ENCODE measurements at regions not wholly inside any gene's neighbourhood (a gene's known extent, or its start where the extent isn't known, plus 50 kb on each side); places are given as distances from the start of the nearest gene placed in this dataset.

DNA sequence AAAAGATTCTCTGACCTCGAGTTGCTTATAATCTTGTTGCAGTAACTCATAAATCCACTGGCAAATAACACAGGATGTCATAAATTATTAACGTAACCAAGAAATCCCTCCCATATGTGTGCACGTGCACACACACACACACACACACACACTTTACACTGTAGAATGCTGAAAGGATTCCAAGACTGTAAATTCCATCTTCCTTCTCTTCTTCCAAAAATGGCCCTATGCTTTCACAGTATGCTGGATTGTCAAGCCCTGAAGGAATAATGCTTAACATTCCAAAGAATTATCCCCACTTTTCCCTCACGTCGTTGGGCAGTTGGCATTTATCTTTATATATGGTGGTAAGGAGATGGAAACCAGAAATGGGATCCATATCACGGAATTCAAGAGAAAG is 117.5 kb upstream of the CRIM1 start (continued):
- TF ChIP-seq CHD7 (IDR thresholded peaks at IDR 0.05; ENCODE audit: insufficient replicate concordance, low read length), result no peak
- no peak for TF ChIP-seq USF2 (IDR thresholded peaks at IDR 0.05; ENCODE audit: low read length)
- TF ChIP-seq SP4 (IDR thresholded peaks at IDR 0.05; ENCODE audit: low read length), result no peak
- no peak for TF ChIP-seq CTBP2 (IDR thresholded peaks at IDR 0.05; ENCODE audit: borderline replicate concordance, insufficient read depth, insufficient read length, low read length)
- no peak for TF ChIP-seq POLR2A (IDR thresholded peaks at IDR 0.05; ENCODE audit: control extremely low read depth in 1 of 2, low read depth in 2 of 2, low read length in 2 of 2)
- no peak for TF ChIP-seq CHD2 (IDR thresholded peaks at IDR 0.05; ENCODE audit: low read length)
- TF ChIP-seq SUZ12 (IDR thresholded peaks at IDR 0.05; ENCODE audit: low read length), result no peak
- no peak for TF ChIP-seq ATF3 (IDR thresholded peaks at IDR 0.05; ENCODE audit: insufficient read depth, low read depth, low read length)
- no peak for TF ChIP-seq JUN (IDR thresholded peaks at IDR 0.05; ENCODE audit: low read depth, low read length)

Data from H1 (cell line).